Fibroblast of upper back skin (primary cell): ENCODE measurements at regions not wholly inside any gene's neighbourhood (a gene's known extent, or its start where the extent isn't known, plus 50 kb on each side); places are given as distances from the start of the nearest gene placed in this dataset.
"Not testable (repeated sequence)": the region's sequence is repeated elsewhere in the genome, so short reads cannot be mapped to it uniquely, and the experiment has no call there.

Experiments
- DNase-seq: peaks from one replicate; pipeline ENCODE4 v3.0.0-alpha.2; 2013

GRCh38 chr21:28579986-28580550 is 412.6 kb downstream of the LTN1 start:
- DNase-seq, result no peak

GRCh38 chr21:28568692-28569091 is 424.0 kb downstream of the LTN1 start:
- DNase-seq, result no peak

GRCh38 chr21:28563933-28564332 is 428.7 kb downstream of the LTN1 start:
- DNase-seq, result not testable (repeated sequence)

GRCh38 chr21:28561772-28562171 is 430.9 kb downstream of the LTN1 start:
- DNase-seq, result no peak

- DNase-seq, result peak; percentile 75
Measured at GRCh38 chr21:28554660-28555475, 437.8 kb downstream of the LTN1 start.

- no peak for DNase-seq
Measured at GRCh38 chr21:28550057-28550825, 442.4 kb downstream of the LTN1 start.

GRCh38 chr21:28548291-28548690 is 444.4 kb downstream of the LTN1 start:
- DNase-seq, result no peak

GRCh38 chr21:28547766-28548165 is 444.9 kb downstream of the LTN1 start:
- no peak for DNase-seq

GRCh38 chr21:28543975-28544374 is 448.7 kb downstream of the LTN1 start:
- no peak for DNase-seq

- DNase-seq, result no peak
Measured at GRCh38 chr21:28541371-28542112, 451.1 kb downstream of the LTN1 start.

- peak; percentile 54 for DNase-seq
Measured at GRCh38 chr21:28540514-28540913, 452.2 kb downstream of the LTN1 start.

GRCh38 chr21:28539623-28539988 is 453.1 kb downstream of the LTN1 start:
- no peak for DNase-seq

GRCh38 chr21:28538987-28539622 is 453.6 kb downstream of the LTN1 start:
- DNase-seq, result peak; percentile 92

GRCh38 chr21:28537371-28538079 is 455.2 kb downstream of the LTN1 start:
- peak; percentile 99 for DNase-seq

GRCh38 chr21:28532446-28532845 is 460.2 kb downstream of the LTN1 start:
- no peak for DNase-seq

GRCh38 chr21:28523367-28523766 is 469.3 kb downstream of the LTN1 start:
- no peak for DNase-seq

- peak; percentile 79 for DNase-seq
Measured at GRCh38 chr21:28522014-28522799, 470.5 kb downstream of the LTN1 start.

- DNase-seq, result no peak
Measured at GRCh38 chr21:28518630-28519029, 474.0 kb downstream of the LTN1 start.

- DNase-seq, result no peak
Measured at GRCh38 chr21:28516991-28517592, 475.6 kb downstream of the LTN1 start.

- DNase-seq, result peak; percentile 49
Measured at GRCh38 chr21:28516021-28516420, 476.7 kb downstream of the LTN1 start.

GRCh38 chr21:28513428-28513827 is 479.2 kb downstream of the LTN1 start:
- peak; percentile 44 for DNase-seq
